OCI-LY3 (cell line): ENCODE measurements at regions not wholly inside any gene's neighbourhood (a gene's known extent, or its start where the extent isn't known, plus 50 kb on each side); places are given as distances from the start of the nearest gene placed in this dataset.

Source experiments
- H2AFZ ChIP-seq: fragments of 200-600, 300-600 bp; shearing (Covaris generic); 2 replicates; pipeline ENCODE4 v1.6.0; 2014; ENCODE audit warnings: antibody characterized with exemption, low read depth, low read length
- H3K27ac ChIP-seq: fragments of 200-600, 300-600 bp; sonication (generic); 2 replicates; pipeline ENCODE4 v1.5.1; 2014; ENCODE audit warnings: mild to moderate bottlenecking, low read length, moderate library complexity, mixed read lengths
- H3K27me3 ChIP-seq: fragments of 200-600, 300-600 bp; sonication (generic); 2 replicates; pipeline ENCODE4 v1.6.1; 2014; ENCODE audit warnings: low read depth, low read length, mixed read lengths
- H3K36me3 ChIP-seq: fragments of 200-600, 300-600 bp; sonication (generic); replicated peaks from 2 replicates; pipeline ENCODE3; 2014; ENCODE audit warnings: low read depth, low read length, mixed read lengths
- H3K4me1 ChIP-seq: fragments of 300-600, 200-600 bp; sonication (generic); 2 replicates; pipeline ENCODE4 v1.6.1; 2014; ENCODE audit warnings: low read length, mixed read lengths
- H3K4me2 ChIP-seq: fragments of 200-600, 300-600 bp; sonication (generic); 2 replicates; pipeline ENCODE4 v1.6.1; 2014; ENCODE audit warnings: low read length, mixed read lengths
- H3K4me3 ChIP-seq: fragments of 300-600, 200-600 bp; sonication (generic); 2 replicates; pipeline ENCODE4 v1.5.1; 2014; ENCODE audit warnings: antibody characterized with exemption, mild to moderate bottlenecking, low read length, moderate library complexity
- H3K79me2 ChIP-seq: fragments of 300-600, 200-600 bp; shearing (Covaris generic); 2 replicates; pipeline ENCODE4 v1.6.1; 2014; ENCODE audit warnings: mild to moderate bottlenecking, low read length, mixed read lengths
- H3K9ac ChIP-seq: fragments of 300-600, 200-600 bp; shearing (Covaris generic); 2 replicates; pipeline ENCODE4 v1.6.0; 2014; ENCODE audit warnings: mild to moderate bottlenecking, low read length, moderate library complexity
- H3K9me3 ChIP-seq: fragments of 200-600, 300-600 bp; shearing (Covaris generic); 2 replicates; pipeline ENCODE4 v1.6.1; 2014; ENCODE audit warnings: low read length, mixed read lengths; ENCODE audit not compliant: insufficient read depth
- H4K20me1 ChIP-seq: fragments of 200-600, 300-600 bp; sonication (generic); 2 replicates; pipeline ENCODE4 v1.6.1; 2016; ENCODE audit warnings: low read length, mixed read lengths; ENCODE audit not compliant: insufficient read depth
- CTCF ChIP-seq: fragments of 200-600, 300-600 bp; sonication (generic); IDR thresholded peaks from 2 replicates; pipeline ENCODE4 v1.5.1; 2014; ENCODE audit warnings: antibody characterized with exemption, low read length, low read depth
- EZH2phosphoT487 ChIP-seq: fragments of 200-600 bp; shearing (Covaris generic); IDR thresholded peaks from 2 replicates; pipeline ENCODE4 v1.6.1; 2018; ENCODE audit warnings: antibody characterized with exemption, mixed run types, low read depth

GRCh38 chr9:82558346-82558745 is 504.6 kb downstream of the RASEF start:
- no peak overlapping the region for H3K4me3 ChIP-seq
- no peaks in the 10 kb centered on the region for H3K79me2 ChIP-seq
- no peak overlapping the region for H3K27ac ChIP-seq
- H3K36me3 ChIP-seq = no peaks in the 10 kb centered on the region
- TF ChIP-seq EZH2phosphoT487 (no peak), CTCF (no peak)
- no peaks in the 10 kb centered on the region for H4K20me1 ChIP-seq
- H3K27me3 ChIP-seq = no peaks in the 10 kb centered on the region
- H2AFZ ChIP-seq = no peak overlapping the region
- peaks cover 28% of the 10 kb centered on the region for H3K4me1 ChIP-seq
- H3K9me3 ChIP-seq = no peaks in the 10 kb centered on the region
- H3K9ac ChIP-seq = no peak overlapping the region
- H3K4me2 ChIP-seq = no peak overlapping the region

DNA sequence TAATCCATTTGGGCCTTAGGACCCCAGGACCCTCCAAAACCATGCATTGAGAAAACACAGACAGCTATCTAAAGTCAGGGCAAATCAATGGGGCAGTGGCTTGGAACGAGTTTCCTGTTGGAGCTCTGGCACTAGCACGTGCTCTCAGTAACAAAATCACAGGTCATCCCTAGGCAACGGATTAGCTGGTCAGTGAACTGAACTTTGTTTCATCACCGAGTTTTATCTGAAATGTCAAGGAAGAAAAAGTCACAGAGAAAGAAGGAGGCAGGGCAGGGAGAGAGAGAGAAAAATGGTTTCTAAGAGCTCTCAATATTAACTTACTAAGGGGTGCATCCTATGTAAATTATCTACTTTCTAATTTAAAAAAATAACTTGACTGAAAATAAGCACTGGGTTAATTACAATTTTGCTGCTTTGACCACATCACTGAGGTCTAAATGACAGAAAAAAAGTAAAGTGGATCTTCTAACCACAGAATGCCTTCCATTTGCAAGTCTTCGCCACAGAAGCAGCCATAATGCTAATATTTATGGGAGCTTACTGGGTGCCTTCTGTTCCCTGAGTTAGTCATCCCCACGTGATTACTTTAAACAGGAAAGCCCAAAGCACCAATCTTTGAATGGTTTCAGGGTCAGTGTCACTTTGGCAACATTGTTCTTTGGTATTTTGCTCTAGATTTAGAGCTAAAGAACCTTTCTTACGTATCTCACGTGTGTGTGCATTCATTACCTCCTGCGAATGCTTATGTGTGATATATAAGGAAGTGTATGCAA is 503.9 kb downstream of the RASEF start:
- no peak overlapping the region for H3K4me3 ChIP-seq
- H3K9me3 ChIP-seq = no peaks in the 10 kb centered on the region
- no peaks in the 10 kb centered on the region for H3K79me2 ChIP-seq
- no peak overlapping the region for H3K9ac ChIP-seq
- no peaks in the 10 kb centered on the region for H3K36me3 ChIP-seq
- no peak overlapping the region for H3K4me2 ChIP-seq
- H2AFZ ChIP-seq = no peak overlapping the region
- TF ChIP-seq CTCF = no peak
- H3K4me1 ChIP-seq = peaks cover 22% of the 10 kb centered on the region
- no peaks in the 10 kb centered on the region for H4K20me1 ChIP-seq
- no peaks in the 10 kb centered on the region for H3K27me3 ChIP-seq
- H3K27ac ChIP-seq = no peak overlapping the region

GRCh38 chr9:82560036-82560435 is 502.9 kb downstream of the RASEF start:
- Histone ChIP-seq H3K4me3 (no peak overlapping the region), H3K27me3 (no peaks in the 10 kb centered on the region), H3K4me2 (no peak overlapping the region), H3K9ac (no peak overlapping the region), H3K79me2 (no peaks in the 10 kb centered on the region), H4K20me1 (no peaks in the 10 kb centered on the region), H3K36me3 (no peaks in the 10 kb centered on the region), H3K27ac (no peak overlapping the region), H3K4me1 (peaks cover 15% of the 10 kb centered on the region), H3K9me3 (no peaks in the 10 kb centered on the region), H2AFZ (no peak overlapping the region)
- TF ChIP-seq EZH2phosphoT487 (no peak), CTCF (no peak)

GRCh38 chr9:82560457-82560904 is 502.5 kb downstream of the RASEF start:
- Histone ChIP-seq H3K27ac (no peak overlapping the region), H4K20me1 (no peaks in the 10 kb centered on the region), H3K9ac (no peak overlapping the region), H3K4me1 (peaks cover 15% of the 10 kb centered on the region), H3K79me2 (no peaks in the 10 kb centered on the region), H3K36me3 (no peaks in the 10 kb centered on the region), H3K4me3 (no peak overlapping the region), H3K9me3 (no peaks in the 10 kb centered on the region), H2AFZ (no peak overlapping the region), H3K4me2 (no peak overlapping the region), H3K27me3 (no peaks in the 10 kb centered on the region)
- no peak for TF ChIP-seq EZH2phosphoT487
